Upper lobe of right lung (tissue), 1 donor: ENCODE measurements at regions not wholly inside any gene's neighbourhood (a gene's known extent, or its start where the extent isn't known, plus 50 kb on each side); places are given as distances from the start of the nearest gene placed in this dataset.

Experiments
- ATAC-seq: fragments of 200-7000 bp; cut with Tn5 transposase; one replicate; pipeline ENCODE4 v1.9.1; 2020; ENCODE audit warnings: mild to moderate bottlenecking, moderate library complexity
- DNase-seq: peaks from one replicate; pipeline ENCODE4 v3.0.0-alpha.2; 2020
- H3K27ac ChIP-seq: fragments of 200-600 bp; one replicate; pipeline ENCODE4 v1.8.0; 2022
- H3K27me3 ChIP-seq: fragments of 200-600 bp; one replicate; pipeline ENCODE4 v1.8.0; 2022; ENCODE audit warnings: mild to moderate bottlenecking
- H3K36me3 ChIP-seq: fragments of 200-600 bp; one replicate; pipeline ENCODE4 v1.8.0; 2022
- H3K4me1 ChIP-seq: fragments of 200-600 bp; one replicate; pipeline ENCODE4 v1.8.0; 2022
- H3K4me3 ChIP-seq: fragments of 200-600 bp; one replicate; pipeline ENCODE4 v1.8.0; 2022; ENCODE audit warnings: mild to moderate bottlenecking
- H3K9me3 ChIP-seq: fragments of 200-600 bp; one replicate; pipeline ENCODE4 v1.8.0; 2022
- intact Hi-C: fragments of 100-400 bp; cut with DNase I; formaldehyde crosslinking; loops from one replicate; pipeline ENCODE4 v1.11.0; 2022
- TF ChIP-seq, protein P1 (sequence below): fragments of 200-600 bp; IDR thresholded peaks from one replicate; pipeline ENCODE4 v1.8.0; 2022; ENCODE audit warnings: antibody characterized with exemption
- donor health status: DM: no; HTN: yes; CAD: no; lungs with severe emphysema.

GRCh38 chr5:12655675-12656074 is 751.4 kb upstream of the CTNND2 start:
- no peaks in the 10 kb centered on the region for H3K36me3 ChIP-seq
- H3K4me1 ChIP-seq, result no peaks in the 10 kb centered on the region
- H3K4me3 ChIP-seq, result no peak overlapping the region
- DNase-seq (no peak), ATAC-seq (no peak)
- no peaks in the 10 kb centered on the region for H3K9me3 ChIP-seq
- TF ChIP-seq, protein P1, sequence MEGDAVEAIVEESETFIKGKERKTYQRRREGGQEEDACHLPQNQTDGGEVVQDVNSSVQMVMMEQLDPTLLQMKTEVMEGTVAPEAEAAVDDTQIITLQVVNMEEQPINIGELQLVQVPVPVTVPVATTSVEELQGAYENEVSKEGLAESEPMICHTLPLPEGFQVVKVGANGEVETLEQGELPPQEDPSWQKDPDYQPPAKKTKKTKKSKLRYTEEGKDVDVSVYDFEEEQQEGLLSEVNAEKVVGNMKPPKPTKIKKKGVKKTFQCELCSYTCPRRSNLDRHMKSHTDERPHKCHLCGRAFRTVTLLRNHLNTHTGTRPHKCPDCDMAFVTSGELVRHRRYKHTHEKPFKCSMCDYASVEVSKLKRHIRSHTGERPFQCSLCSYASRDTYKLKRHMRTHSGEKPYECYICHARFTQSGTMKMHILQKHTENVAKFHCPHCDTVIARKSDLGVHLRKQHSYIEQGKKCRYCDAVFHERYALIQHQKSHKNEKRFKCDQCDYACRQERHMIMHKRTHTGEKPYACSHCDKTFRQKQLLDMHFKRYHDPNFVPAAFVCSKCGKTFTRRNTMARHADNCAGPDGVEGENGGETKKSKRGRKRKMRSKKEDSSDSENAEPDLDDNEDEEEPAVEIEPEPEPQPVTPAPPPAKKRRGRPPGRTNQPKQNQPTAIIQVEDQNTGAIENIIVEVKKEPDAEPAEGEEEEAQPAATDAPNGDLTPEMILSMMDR, result no peak
- no peaks in the 10 kb centered on the region for H3K27me3 ChIP-seq
- no peak overlapping the region for H3K27ac ChIP-seq
- intact Hi-C loops, result no loop called here

- DNase-seq (no peak), ATAC-seq (no peak)
- Histone ChIP-seq H3K9me3 (no peaks in the 10 kb centered on the region), H3K36me3 (no peaks in the 10 kb centered on the region), H3K4me3 (no peak overlapping the region), H3K27ac (no peak overlapping the region), H3K27me3 (no peaks in the 10 kb centered on the region), H3K4me1 (no peaks in the 10 kb centered on the region)
- intact Hi-C loops, result no loop called here
- TF ChIP-seq, protein P1, result no peak
Measured at GRCh38 chr5:12652201-12652600, 748.0 kb upstream of the CTNND2 start.

DNA sequence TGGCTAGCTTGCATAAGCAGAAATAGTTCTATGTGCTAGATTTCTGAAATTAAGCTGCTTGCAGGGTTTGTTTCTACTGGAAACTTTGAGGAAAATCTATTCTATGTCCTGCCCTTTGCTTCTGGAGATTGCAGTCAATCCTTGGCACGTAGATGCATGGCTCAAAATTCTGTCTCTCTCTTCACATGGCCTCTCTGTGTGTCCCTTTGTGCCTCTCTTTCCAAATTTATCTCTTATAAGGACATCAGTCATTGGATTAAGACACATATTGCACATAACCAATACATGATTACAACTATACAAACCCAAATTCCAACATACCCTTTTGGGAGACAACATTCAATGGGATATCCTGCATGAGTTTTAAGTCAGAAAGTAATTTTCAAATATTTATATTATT is 744.3 kb upstream of the CTNND2 start:
- H3K9me3 ChIP-seq, result no peaks in the 10 kb centered on the region
- H3K27ac ChIP-seq, result no peak overlapping the region
- intact Hi-C loops, result no loop called here
- no peaks in the 10 kb centered on the region for H3K4me1 ChIP-seq
- DNase-seq (no peak), ATAC-seq (no peak)
- H3K4me3 ChIP-seq, result no peak overlapping the region
- no peaks in the 10 kb centered on the region for H3K36me3 ChIP-seq
- TF ChIP-seq, protein P1, result no peak
- no peaks in the 10 kb centered on the region for H3K27me3 ChIP-seq

- H3K27me3 ChIP-seq, result no peaks in the 10 kb centered on the region
- TF ChIP-seq, protein P1, result no peak
- intact Hi-C loops, result no loop called here
Measured at GRCh38 chr5:12647613-12648012, 743.4 kb upstream of the CTNND2 start.

GRCh38 chr5:12645582-12645981 is 741.3 kb upstream of the CTNND2 start:
- H3K9me3 ChIP-seq, result no peaks in the 10 kb centered on the region
- DNase-seq (no peak), ATAC-seq (no peak)
- H3K4me3 ChIP-seq, result no peak overlapping the region
- no peaks in the 10 kb centered on the region for H3K36me3 ChIP-seq
- H3K4me1 ChIP-seq, result no peaks in the 10 kb centered on the region
- intact Hi-C loops, result no loop called here
- TF ChIP-seq, protein P1, result no peak
- no peaks in the 10 kb centered on the region for H3K27me3 ChIP-seq
- no peak overlapping the region for H3K27ac ChIP-seq

More at GRCh38 chr5:12647613-12648012, 743.4 kb upstream of the CTNND2 start:
- Histone ChIP-seq H3K9me3 (no peaks in the 10 kb centered on the region), H3K4me1 (no peaks in the 10 kb centered on the region), H3K4me3 (no peak overlapping the region), H3K27ac (no peak overlapping the region), H3K36me3 (no peaks in the 10 kb centered on the region)
- DNase-seq (no peak), ATAC-seq (no peak)

DNA sequence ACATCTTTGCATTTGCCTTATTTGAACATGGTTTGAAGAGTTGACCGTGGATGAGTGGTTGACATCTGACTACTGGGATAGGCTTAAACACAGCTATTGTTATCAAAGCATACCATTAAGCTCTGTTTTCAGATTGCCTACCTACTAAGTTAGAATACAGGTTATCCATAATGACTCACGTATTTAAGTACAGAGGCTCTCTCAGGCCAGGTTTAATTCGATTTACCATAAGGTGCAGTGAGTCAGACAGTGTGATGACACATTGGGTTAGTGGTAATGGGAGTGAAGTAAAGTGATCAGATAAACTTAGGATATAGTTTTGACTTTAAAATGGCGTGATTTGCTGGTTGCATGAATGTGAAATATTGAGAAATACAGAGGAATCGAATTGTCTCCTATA is 732.0 kb upstream of the CTNND2 start:
- Histone ChIP-seq H3K27me3 (no peaks in the 10 kb centered on the region), H3K4me1 (no peaks in the 10 kb centered on the region), H3K36me3 (no peaks in the 10 kb centered on the region), H3K9me3 (no peaks in the 10 kb centered on the region), H3K27ac (no peak overlapping the region), H3K4me3 (no peak overlapping the region)
- DNase-seq, result no peak
- intact Hi-C loops, result no loop called here
- no peak for ATAC-seq
- TF ChIP-seq, protein P1, result no peak
